ENCODE measurements at regions not wholly inside any gene's neighbourhood (a gene's known extent, or its start where the extent isn't known, plus 50 kb on each side); places are given as distances from the start of the nearest gene placed in this dataset.

DNA sequence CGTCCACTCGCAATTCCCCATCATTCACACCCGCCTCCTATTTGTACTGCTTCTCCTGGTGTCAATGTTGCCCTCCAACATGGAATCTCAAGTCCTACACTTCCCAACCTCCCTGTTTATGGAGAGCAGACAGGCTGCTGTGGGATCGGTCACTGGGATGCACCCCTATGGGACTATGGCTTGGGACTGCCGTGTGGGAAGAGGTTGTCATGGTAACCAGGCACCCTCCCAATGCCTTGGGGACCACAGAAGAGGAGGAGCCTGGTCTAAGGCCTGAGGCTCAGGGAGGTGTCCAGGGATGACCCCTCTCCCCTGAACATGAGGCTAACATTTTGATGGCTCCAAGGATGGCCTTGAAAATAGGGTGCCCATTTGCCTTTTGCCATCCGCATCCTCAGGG is 116.6 kb upstream of the CST7 start:
- Histone ChIP-seq H3K9me3 (replicated peaks; ENCODE audit: insufficient read depth, low read length) (no peaks in the 10 kb centered on the region), H3K4me1 (ENCODE audit: low read length) (peaks cover 9% of the 10 kb centered on the region), H3K9ac (ENCODE audit: low read length) (no peak overlapping the region), H3K27me3 (replicated peaks; ENCODE audit: insufficient read depth, low read length) (no peaks in the 10 kb centered on the region), H3F3A (ENCODE audit: insufficient read depth, low read length) (no peaks in the 10 kb centered on the region), H3K4me2 (ENCODE audit: low read depth, low read length) (no peak overlapping the region), H2AFZ (ENCODE audit: low read length) (no peak overlapping the region), H4K20me1 (ENCODE audit: insufficient read depth, low read length) (no peaks in the 10 kb centered on the region), H3K27ac (ENCODE audit: low read length) (no peak overlapping the region), H3K9me2 (replicated peaks; ENCODE audit: insufficient read depth, low read length) (no peaks in the 10 kb centered on the region), H3K79me2 (ENCODE audit: low read length) (no peaks in the 10 kb centered on the region), H3K4me3 (ENCODE audit: low read length) (no peak overlapping the region), H3K36me3 (replicated peaks; ENCODE audit: insufficient read depth, low read length) (no peaks in the 10 kb centered on the region)
- DNase-seq = no peak
- TF ChIP-seq EZH2phosphoT487 (IDR thresholded peaks at IDR 0.05; ENCODE audit: low read length) = no peak

DNA sequence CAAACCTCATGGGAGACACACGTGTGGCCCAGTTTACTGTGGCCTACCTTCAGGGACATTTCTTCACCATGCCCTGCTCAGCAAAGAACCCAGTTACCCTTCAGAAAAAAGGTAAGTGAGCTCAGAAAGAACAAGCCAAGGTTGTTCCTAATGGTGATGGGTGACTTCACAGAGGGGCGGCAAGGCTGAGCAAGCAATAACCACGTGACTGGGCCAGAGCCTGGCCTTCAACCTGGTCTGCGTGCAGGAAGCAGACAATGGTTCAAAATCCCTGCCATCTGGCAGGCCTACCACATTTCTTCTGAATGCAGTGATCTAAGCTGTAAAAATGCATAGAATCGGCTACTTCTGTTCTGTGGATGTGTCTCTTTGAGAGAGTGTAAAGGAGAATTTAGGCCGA is 115.5 kb upstream of the CST7 start:
- Histone ChIP-seq H3K4me3 (ENCODE audit: low read length) (no peak overlapping the region), H3K9me3 (replicated peaks; ENCODE audit: insufficient read depth, low read length) (no peaks in the 10 kb centered on the region), H3K27me3 (replicated peaks; ENCODE audit: insufficient read depth, low read length) (no peaks in the 10 kb centered on the region), H4K20me1 (ENCODE audit: insufficient read depth, low read length) (no peaks in the 10 kb centered on the region), H3K27ac (ENCODE audit: low read length) (no peak overlapping the region), H3K9me2 (replicated peaks; ENCODE audit: insufficient read depth, low read length) (no peaks in the 10 kb centered on the region), H2AFZ (ENCODE audit: low read length) (no peak overlapping the region), H3K9ac (ENCODE audit: low read length) (no peak overlapping the region), H3K4me2 (ENCODE audit: low read depth, low read length) (no peak overlapping the region), H3K79me2 (ENCODE audit: low read length) (no peaks in the 10 kb centered on the region), H3K4me1 (ENCODE audit: low read length) (peaks cover 13% of the 10 kb centered on the region), H3F3A (ENCODE audit: insufficient read depth, low read length) (no peaks in the 10 kb centered on the region), H3K36me3 (replicated peaks; ENCODE audit: insufficient read depth, low read length) (no peaks in the 10 kb centered on the region)
- TF ChIP-seq, protein P1, sequence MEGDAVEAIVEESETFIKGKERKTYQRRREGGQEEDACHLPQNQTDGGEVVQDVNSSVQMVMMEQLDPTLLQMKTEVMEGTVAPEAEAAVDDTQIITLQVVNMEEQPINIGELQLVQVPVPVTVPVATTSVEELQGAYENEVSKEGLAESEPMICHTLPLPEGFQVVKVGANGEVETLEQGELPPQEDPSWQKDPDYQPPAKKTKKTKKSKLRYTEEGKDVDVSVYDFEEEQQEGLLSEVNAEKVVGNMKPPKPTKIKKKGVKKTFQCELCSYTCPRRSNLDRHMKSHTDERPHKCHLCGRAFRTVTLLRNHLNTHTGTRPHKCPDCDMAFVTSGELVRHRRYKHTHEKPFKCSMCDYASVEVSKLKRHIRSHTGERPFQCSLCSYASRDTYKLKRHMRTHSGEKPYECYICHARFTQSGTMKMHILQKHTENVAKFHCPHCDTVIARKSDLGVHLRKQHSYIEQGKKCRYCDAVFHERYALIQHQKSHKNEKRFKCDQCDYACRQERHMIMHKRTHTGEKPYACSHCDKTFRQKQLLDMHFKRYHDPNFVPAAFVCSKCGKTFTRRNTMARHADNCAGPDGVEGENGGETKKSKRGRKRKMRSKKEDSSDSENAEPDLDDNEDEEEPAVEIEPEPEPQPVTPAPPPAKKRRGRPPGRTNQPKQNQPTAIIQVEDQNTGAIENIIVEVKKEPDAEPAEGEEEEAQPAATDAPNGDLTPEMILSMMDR (IDR thresholded peaks at IDR 0.05; ENCODE audit: low read length) = no peak
- no peak for DNase-seq

DNA sequence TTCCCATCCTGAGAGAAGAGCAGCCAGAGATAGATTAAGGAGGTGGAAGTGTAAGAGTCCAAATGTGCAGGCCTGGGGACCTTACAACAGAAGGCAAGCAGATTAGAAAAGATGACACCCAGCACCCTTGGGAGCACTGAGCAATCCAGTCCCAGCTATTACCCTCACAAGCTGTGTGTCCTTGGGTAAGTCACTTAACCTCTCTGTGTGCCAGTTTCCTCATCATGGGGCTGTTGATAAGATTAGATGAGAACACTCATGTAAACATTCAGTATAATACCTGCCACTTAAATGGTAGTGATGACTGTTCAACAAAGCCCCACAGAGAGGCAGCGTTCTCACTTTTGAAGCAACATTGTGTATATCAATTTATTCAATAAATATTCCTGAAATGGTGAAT is 114.8 kb upstream of the CST7 start:
- no peaks in the 10 kb centered on the region for H3K9me3 ChIP-seq (replicated peaks; ENCODE audit: insufficient read depth, low read length)
- H4K20me1 ChIP-seq (ENCODE audit: insufficient read depth, low read length) = no peaks in the 10 kb centered on the region
- H3F3A ChIP-seq (ENCODE audit: insufficient read depth, low read length) = no peaks in the 10 kb centered on the region
- H3K9me2 ChIP-seq (replicated peaks; ENCODE audit: insufficient read depth, low read length) = no peaks in the 10 kb centered on the region
- peaks cover 20% of the 10 kb centered on the region for H3K4me1 ChIP-seq (ENCODE audit: low read length)
- H3K9ac ChIP-seq (ENCODE audit: low read length) = no peak overlapping the region
- H3K4me2 ChIP-seq (ENCODE audit: low read depth, low read length) = no peak overlapping the region
- no peak for DNase-seq
- H3K27me3 ChIP-seq (replicated peaks; ENCODE audit: insufficient read depth, low read length) = no peaks in the 10 kb centered on the region
- H3K4me3 ChIP-seq (ENCODE audit: low read length) = no peak overlapping the region
- H3K79me2 ChIP-seq (ENCODE audit: low read length) = no peaks in the 10 kb centered on the region
- TF ChIP-seq, protein P1 (IDR thresholded peaks at IDR 0.05; ENCODE audit: low read length) = peak; percentile 11; the same call in 1 of the 2 replicates
- TF ChIP-seq EZH2 (optimal IDR thresholded peaks at IDR 0.05; ENCODE audit: low read depth, low read length) = no peak
- no peaks in the 10 kb centered on the region for H3K36me3 ChIP-seq (replicated peaks; ENCODE audit: insufficient read depth, low read length)
- H3K27ac ChIP-seq (ENCODE audit: low read length) = no peak overlapping the region
- no peak overlapping the region for H2AFZ ChIP-seq (ENCODE audit: low read length)

DNA sequence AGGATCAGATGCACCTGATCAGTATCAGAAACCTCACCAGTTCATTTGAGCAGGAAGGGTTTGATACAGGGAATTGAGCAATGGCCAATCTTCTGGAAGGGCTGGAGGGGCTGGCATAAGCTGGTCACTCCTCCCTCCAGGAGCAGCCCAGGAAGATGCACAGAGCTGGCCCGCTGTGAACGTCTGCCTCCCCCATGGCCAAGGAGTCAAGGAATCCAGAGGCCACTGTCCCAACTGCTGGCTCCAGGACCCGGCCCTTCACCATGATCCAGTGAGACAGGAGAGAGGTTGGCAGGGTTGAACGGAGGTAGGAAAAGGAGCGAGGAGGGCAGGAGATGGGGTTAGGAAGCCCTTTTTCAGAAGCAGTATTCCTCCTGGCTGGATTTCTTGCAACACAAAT is 113.9 kb upstream of the CST7 start:
- Histone ChIP-seq H3K4me2 (ENCODE audit: low read depth, low read length) (no peak overlapping the region), H3K27ac (ENCODE audit: low read length) (no peak overlapping the region), H3K9me2 (replicated peaks; ENCODE audit: insufficient read depth, low read length) (no peaks in the 10 kb centered on the region), H3K4me3 (ENCODE audit: low read length) (no peak overlapping the region), H3K27me3 (replicated peaks; ENCODE audit: insufficient read depth, low read length) (no peaks in the 10 kb centered on the region), H3F3A (ENCODE audit: insufficient read depth, low read length) (no peaks in the 10 kb centered on the region), H3K9me3 (replicated peaks; ENCODE audit: insufficient read depth, low read length) (no peaks in the 10 kb centered on the region), H3K79me2 (ENCODE audit: low read length) (no peaks in the 10 kb centered on the region), H2AFZ (ENCODE audit: low read length) (no peak overlapping the region), H3K36me3 (replicated peaks; ENCODE audit: insufficient read depth, low read length) (no peaks in the 10 kb centered on the region), H4K20me1 (ENCODE audit: insufficient read depth, low read length) (no peaks in the 10 kb centered on the region), H3K9ac (ENCODE audit: low read length) (no peak overlapping the region), H3K4me1 (ENCODE audit: low read length) (peaks cover 29% of the 10 kb centered on the region)
- TF ChIP-seq, protein P1 (IDR thresholded peaks at IDR 0.05; ENCODE audit: low read length) = no peak
- TF ChIP-seq EZH2 (optimal IDR thresholded peaks at IDR 0.05; ENCODE audit: low read depth, low read length) = no peak
- TF ChIP-seq EZH2phosphoT487 (IDR thresholded peaks at IDR 0.05; ENCODE audit: low read length) = no peak
- no peak for DNase-seq
